ENCODE measurements at regions not wholly inside any gene's neighbourhood (a gene's known extent, or its start where the extent isn't known, plus 50 kb on each side); places are given as distances from the start of the nearest gene placed in this dataset.

DNA sequence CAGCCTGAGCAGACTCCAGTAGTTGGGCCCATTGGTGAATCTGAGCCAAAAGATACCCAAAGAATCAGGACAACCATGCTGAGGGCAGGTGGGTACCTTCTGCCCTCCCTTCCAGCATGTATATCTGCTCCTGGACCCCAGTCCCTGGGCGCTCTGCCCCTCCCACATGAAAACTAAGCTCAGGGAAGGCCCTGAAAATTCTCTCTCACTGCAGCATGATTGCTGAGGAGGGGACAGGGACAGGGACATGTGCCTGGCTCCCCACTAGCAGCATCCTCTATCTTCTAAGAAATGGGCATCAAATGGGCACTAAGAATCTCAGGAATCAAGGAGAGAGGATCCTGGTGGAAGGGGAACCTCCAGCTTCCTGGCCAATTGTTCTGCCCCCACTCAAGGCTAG, 446.0 kb downstream of the MATN1 start:
- TF ChIP-seq POLR2A (IDR thresholded peaks at IDR 0.05; ENCODE audit: low read depth, low read length): no peak
- FAIRE-seq: no peak
- no peak for DNase-seq (ENCODE audit: insufficient read length, low spot score)

- no peak for TF ChIP-seq POLR2A (IDR thresholded peaks at IDR 0.05; ENCODE audit: low read depth, low read length)
- no peak for FAIRE-seq
- DNase-seq (ENCODE audit: insufficient read length, low spot score): no peak
These were observed 447.2 kb downstream of the MATN1 start for GRCh38 chr1:30275926-30276764.

DNA sequence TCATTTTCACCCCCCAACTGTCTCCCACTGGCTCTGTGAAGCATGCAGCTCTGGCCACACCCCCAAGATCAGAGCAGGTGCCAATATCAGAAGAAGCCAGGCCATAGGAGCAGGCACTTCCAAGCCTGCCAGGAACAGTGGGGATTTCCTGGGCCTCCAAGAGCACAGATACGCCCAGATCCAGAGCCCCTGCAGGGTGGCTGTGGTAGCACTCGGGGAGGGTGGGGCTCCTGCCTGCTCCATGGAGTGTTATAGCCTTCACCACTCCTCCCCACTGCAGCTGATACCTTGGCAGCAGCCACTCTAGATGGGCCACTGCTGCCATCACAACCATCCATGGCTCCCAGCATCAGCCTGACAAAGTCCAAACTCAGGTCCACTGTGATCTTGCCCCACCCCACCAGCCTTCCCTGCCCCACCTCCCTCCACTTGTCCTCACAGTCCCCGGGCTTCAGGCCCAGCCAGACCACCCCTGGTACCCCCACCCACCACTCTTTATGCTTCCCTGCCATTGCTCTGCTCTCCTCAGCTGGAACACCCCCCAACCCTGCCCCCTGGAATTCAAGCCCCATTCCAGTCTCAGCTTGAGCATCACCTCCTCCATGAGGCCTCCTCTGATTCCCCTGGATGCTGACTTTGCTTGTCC, 448.3 kb downstream of the MATN1 start:
- no peak for FAIRE-seq
- no peak for TF ChIP-seq POLR2A (IDR thresholded peaks at IDR 0.05; ENCODE audit: low read depth, low read length)
- no peak for DNase-seq (ENCODE audit: insufficient read length, low spot score)

DNA sequence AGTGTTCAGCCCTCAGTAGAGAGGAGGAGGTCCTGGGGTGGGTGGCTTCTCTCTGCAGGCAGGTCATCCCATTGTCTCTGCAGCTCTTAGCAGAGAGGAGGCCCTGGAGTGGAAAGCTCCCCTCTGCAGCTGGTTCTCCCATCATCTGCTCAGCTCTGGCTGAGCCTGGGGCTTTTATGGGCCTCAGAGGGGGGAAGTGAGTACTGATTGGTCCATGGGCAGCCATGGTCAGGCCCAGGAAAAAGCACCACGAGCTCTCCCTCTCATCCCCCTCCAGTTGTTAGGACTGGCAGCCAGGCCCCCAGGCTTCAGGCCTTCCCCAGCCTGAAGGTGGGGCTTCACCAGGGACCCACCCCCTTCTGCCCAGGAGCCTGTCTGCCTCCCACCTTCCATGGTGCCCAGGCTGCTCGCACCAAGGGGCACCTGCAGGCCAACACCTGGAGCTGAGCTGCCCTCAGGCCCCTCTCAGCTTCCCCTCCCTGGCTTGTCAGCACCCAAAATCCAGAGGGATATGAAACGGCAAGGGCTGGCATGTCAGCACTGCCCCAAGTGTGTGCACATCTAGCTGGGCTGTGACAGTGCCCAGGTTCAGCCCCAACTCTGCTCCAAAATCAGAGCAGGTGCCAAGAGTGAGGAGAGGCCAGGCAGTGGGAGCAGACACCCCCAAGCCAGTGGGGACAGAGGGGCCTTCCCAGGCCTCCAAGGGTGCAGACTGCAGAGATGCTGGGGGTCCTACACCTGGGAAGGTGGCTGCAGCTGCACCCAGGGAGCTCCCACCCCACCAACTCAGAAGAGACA, 449.0 kb downstream of the MATN1 start:
- FAIRE-seq: no peak

GRCh38 chr1:30273456-30273855, 449.9 kb downstream of the MATN1 start:
- no peak for TF ChIP-seq POLR2A (IDR thresholded peaks at IDR 0.05; ENCODE audit: low read depth, low read length)
- FAIRE-seq (no peak), DNase-seq (ENCODE audit: insufficient read length, low spot score) (no peak)

More for the DNA sequence above, 449.0 kb downstream of the MATN1 start:
- DNase-seq (ENCODE audit: insufficient read length, low spot score): no peak
- no peak for TF ChIP-seq POLR2A (IDR thresholded peaks at IDR 0.05; ENCODE audit: low read depth, low read length)

GRCh38 chr1:30273021-30273325, 450.4 kb downstream of the MATN1 start:
- no peak for TF ChIP-seq POLR2A (IDR thresholded peaks at IDR 0.05; ENCODE audit: low read depth, low read length)
- no peak for FAIRE-seq
- no peak for DNase-seq (ENCODE audit: insufficient read length, low spot score)

DNA sequence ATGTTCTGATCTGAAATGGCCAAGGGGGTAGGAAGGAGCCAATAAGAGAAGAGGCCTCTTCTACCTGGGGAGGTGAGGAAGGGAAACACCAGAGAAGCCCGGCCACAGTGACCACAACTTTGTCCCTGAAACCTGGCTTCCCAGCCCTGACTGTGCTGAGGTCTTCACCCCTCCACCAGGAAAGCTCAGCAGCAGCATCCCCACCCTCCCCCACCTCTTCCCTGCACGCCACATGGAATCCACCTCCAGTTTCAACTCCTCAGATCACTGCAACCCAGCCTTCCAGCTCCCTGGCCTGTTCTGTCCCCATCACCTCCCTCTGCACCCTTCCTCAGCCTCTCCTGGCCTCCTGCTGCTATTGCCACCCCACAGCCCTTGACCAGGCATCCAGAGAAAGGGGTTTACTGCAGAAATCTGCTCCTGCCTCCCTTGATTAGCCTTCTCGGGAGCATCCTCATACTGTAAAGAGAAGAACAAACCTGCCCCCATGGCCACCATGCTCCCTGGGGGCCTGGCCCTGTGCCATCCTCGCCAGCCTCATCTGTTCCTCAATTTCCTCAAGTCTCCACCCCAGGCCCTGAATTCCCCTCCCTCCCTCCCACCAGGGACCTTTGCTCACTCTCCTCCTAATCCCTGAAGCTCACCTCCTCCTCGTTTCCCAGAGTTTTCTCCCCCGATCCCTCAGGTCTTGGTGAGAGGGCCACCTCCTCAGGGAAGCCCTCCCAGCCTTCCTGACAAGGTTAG, 450.9 kb downstream of the MATN1 start:
- FAIRE-seq: no peak

GRCh38 chr1:30271401-30272276, 451.7 kb downstream of the MATN1 start:
- TF ChIP-seq POLR2A (IDR thresholded peaks at IDR 0.05; ENCODE audit: low read depth, low read length): no peak

More for the DNA sequence above, 450.9 kb downstream of the MATN1 start:
- no peak for TF ChIP-seq POLR2A (IDR thresholded peaks at IDR 0.05; ENCODE audit: low read depth, low read length)
- no peak for DNase-seq (ENCODE audit: insufficient read length, low spot score)

DNA sequence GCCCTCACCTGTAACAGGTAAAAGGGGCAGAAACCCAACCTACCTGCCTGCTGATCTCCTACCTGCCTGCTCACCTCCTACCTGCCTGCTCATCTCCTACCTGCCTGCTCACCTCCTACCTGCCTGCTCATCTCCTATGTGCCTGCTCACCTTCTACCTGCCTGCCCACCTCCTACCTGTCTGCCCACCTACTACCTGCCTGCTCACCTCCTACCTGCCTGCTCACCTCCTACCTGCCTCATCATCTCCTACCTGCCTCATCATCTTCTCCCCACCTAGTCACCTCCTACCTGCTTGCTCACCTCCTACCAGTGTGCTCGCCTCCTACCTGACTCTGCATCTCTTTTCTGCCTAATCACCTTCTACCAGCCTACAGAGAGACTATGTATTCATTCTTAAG, 452.9 kb downstream of the MATN1 start:
- no peak for FAIRE-seq
- no peak for DNase-seq (ENCODE audit: insufficient read length, low spot score)
- no peak for TF ChIP-seq POLR2A (IDR thresholded peaks at IDR 0.05; ENCODE audit: low read depth, low read length)

More at GRCh38 chr1:30271401-30272276, 451.7 kb downstream of the MATN1 start:
- no peak for FAIRE-seq
- DNase-seq (ENCODE audit: insufficient read length, low spot score): no peak

GRCh38 chr1:30268923-30269666, 454.3 kb downstream of the MATN1 start:
- no peak for TF ChIP-seq POLR2A (IDR thresholded peaks at IDR 0.05; ENCODE audit: low read depth, low read length)
- no peak for DNase-seq (ENCODE audit: insufficient read length, low spot score)
- FAIRE-seq: no peak

- TF ChIP-seq POLR2A (IDR thresholded peaks at IDR 0.05; ENCODE audit: low read depth, low read length): no peak
- FAIRE-seq (no peak), DNase-seq (ENCODE audit: insufficient read length, low spot score) (no peak)
These were observed 455.5 kb downstream of the MATN1 start for GRCh38 chr1:30267856-30268255.

DNA sequence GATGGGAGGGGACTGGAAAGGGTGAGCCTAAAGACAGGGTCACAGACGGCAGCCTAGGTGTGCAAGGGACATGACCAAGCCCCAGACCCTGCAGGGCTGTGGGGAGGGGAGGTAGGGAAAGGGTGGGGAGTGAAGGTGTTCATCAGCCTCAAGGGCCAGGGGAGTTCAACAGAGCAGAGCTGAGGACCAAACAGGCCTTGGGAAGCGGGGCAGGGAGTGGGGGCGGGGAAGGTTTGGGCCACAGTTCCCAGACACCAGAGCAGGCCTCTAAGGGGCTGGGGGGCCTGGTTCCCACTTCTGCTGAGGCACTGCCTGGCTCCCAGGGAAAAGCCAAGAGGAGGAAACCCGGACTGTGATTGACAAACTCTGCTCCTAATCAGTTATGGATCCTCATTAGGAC, 456.3 kb downstream of the MATN1 start:
- FAIRE-seq: no peak
- DNase-seq (ENCODE audit: insufficient read length, low spot score): no peak
- no peak for TF ChIP-seq POLR2A (IDR thresholded peaks at IDR 0.05; ENCODE audit: low read depth, low read length)

Measured in H54 (cell line).